ENCODE measurements at regions not wholly inside any gene's neighbourhood (a gene's known extent, or its start where the extent isn't known, plus 50 kb on each side); places are given as distances from the start of the nearest gene placed in this dataset.
"Not testable (repeated sequence)": the region's sequence is repeated elsewhere in the genome, so short reads cannot be mapped to it uniquely, and the experiment has no call there.

DNA sequence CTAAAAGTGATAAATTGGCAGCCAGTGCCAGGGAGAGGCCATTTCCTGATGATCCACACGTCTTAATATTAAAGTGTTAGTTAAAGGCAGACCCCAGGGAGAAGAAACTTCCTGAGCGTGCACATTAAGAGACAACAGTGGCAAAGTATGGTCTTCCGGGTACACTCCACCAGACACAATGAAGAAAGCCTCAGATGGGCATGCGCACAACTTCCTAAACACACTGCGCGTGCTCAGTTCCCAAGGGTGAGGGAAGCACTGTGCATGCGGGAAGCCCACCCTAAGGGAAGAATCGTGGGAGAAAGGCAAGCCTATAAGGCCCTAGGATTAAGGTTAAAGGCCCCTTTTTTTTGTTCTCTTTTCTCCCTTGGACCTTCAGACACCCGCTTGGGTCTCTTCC is 140.7 kb upstream of the CDKN3 start:
- no peaks in the 10 kb centered on the region for H3K9me3 ChIP-seq
- TF ChIP-seq, protein P1, sequence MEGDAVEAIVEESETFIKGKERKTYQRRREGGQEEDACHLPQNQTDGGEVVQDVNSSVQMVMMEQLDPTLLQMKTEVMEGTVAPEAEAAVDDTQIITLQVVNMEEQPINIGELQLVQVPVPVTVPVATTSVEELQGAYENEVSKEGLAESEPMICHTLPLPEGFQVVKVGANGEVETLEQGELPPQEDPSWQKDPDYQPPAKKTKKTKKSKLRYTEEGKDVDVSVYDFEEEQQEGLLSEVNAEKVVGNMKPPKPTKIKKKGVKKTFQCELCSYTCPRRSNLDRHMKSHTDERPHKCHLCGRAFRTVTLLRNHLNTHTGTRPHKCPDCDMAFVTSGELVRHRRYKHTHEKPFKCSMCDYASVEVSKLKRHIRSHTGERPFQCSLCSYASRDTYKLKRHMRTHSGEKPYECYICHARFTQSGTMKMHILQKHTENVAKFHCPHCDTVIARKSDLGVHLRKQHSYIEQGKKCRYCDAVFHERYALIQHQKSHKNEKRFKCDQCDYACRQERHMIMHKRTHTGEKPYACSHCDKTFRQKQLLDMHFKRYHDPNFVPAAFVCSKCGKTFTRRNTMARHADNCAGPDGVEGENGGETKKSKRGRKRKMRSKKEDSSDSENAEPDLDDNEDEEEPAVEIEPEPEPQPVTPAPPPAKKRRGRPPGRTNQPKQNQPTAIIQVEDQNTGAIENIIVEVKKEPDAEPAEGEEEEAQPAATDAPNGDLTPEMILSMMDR (IDR thresholded peaks at IDR 0.05): no peak
- TF ChIP-seq POLR2AphosphoS5 (IDR thresholded peaks at IDR 0.05) (no peak), POLR2A (IDR thresholded peaks at IDR 0.05) (no peak)
- H3K4me1 ChIP-seq (replicated peaks): no peaks in the 10 kb centered on the region
- H3K27me3 ChIP-seq (replicated peaks; ENCODE audit: insufficient read depth): no peaks in the 10 kb centered on the region
- H3K36me3 ChIP-seq: no peaks in the 10 kb centered on the region
- intact Hi-C loops (cut with DNase I): no loop called here
- no peak overlapping the region for H3K27ac ChIP-seq
- WGBS: 86% methylated on average over 9 of the region's 9 CpGs
- no peak overlapping the region for H3K4me3 ChIP-seq
- no peak for DNase-seq (ENCODE audit: low spot score)

DNA sequence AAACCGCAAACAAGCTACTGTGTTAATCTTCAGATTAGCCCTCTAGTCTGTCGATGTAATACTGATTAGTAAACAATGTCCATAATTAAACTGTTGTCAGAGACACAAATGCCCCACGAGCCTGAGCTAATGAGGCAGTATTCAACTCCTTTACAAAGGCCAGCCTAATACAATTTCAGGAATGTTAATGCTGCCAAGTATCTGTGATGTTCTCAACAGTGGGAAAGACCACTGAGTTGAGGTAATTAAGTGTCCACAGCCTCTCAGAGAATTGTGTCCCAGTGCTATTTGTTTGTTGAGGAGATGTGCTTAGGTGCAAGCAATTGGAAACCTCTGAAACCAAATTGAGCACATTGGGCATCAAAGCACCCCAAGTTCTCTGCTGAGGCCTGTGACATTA is 139.4 kb upstream of the CDKN3 start:
- TF ChIP-seq, protein P1 (IDR thresholded peaks at IDR 0.05): no peak
- TF ChIP-seq POLR2A (IDR thresholded peaks at IDR 0.05) (no peak), POLR2AphosphoS5 (IDR thresholded peaks at IDR 0.05) (no peak)
- WGBS: 48% methylated on average over 3 of the region's 3 CpGs
- Histone ChIP-seq H3K4me1 (replicated peaks) (no peaks in the 10 kb centered on the region), H3K9me3 (no peaks in the 10 kb centered on the region), H3K27ac (no peak overlapping the region), H3K27me3 (replicated peaks; ENCODE audit: insufficient read depth) (no peaks in the 10 kb centered on the region), H3K4me3 (no peak overlapping the region), H3K36me3 (no peaks in the 10 kb centered on the region)
- intact Hi-C loops (cut with DNase I): no loop called here
- DNase-seq (ENCODE audit: low spot score): no peak

- intact Hi-C loops (cut with DNase I): no loop called here
- H3K4me1 ChIP-seq (replicated peaks): no peaks in the 10 kb centered on the region
- no peak overlapping the region for H3K4me3 ChIP-seq
- no peak overlapping the region for H3K27ac ChIP-seq
- no peaks in the 10 kb centered on the region for H3K9me3 ChIP-seq
- H3K36me3 ChIP-seq: no peaks in the 10 kb centered on the region
- no peak for DNase-seq (ENCODE audit: low spot score)
- TF ChIP-seq, protein P1 (IDR thresholded peaks at IDR 0.05): no peak
- TF ChIP-seq POLR2AphosphoS5 (IDR thresholded peaks at IDR 0.05) (no peak), POLR2A (IDR thresholded peaks at IDR 0.05) (no peak)
- no peaks in the 10 kb centered on the region for H3K27me3 ChIP-seq (replicated peaks; ENCODE audit: insufficient read depth)
- WGBS: 57% methylated on average over 1 of the region's 1 CpG
Observed at GRCh38 chr14:54258382-54258781, 138.4 kb upstream of the CDKN3 start.

DNA sequence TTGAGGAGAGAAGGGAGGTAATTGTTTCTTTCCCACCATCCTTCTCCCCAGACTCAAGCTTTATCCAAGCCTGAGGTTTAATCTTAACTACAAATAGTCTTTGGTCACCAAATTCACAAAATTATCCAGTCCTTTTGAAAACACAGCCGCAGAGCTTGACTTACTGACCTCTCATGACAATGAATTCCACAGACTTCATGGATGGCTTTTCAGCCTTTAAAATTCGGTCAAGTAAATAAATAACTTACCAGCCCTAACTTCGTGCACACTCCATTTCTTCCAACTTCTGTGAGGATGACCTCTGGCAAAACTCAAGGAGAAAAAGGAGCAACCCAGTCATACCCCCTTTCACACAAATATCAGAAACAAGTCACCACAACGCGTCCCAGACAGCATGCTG is 137.0 kb upstream of the CDKN3 start:
- H3K4me1 ChIP-seq (replicated peaks): no peaks in the 10 kb centered on the region
- H3K27me3 ChIP-seq (replicated peaks; ENCODE audit: insufficient read depth): no peaks in the 10 kb centered on the region
- no peaks in the 10 kb centered on the region for H3K36me3 ChIP-seq
- WGBS: 78% methylated on average over 5 of the region's 5 CpGs
- TF ChIP-seq, protein P1 (IDR thresholded peaks at IDR 0.05): no peak
- TF ChIP-seq POLR2A (IDR thresholded peaks at IDR 0.05) (no peak), POLR2AphosphoS5 (IDR thresholded peaks at IDR 0.05) (no peak)
- DNase-seq (ENCODE audit: low spot score): no peak
- no peak overlapping the region for H3K27ac ChIP-seq
- no peak overlapping the region for H3K4me3 ChIP-seq
- no peaks in the 10 kb centered on the region for H3K9me3 ChIP-seq
- intact Hi-C loops (cut with DNase I): no loop called here

GRCh38 chr14:54261283-54261682 is 135.5 kb upstream of the CDKN3 start:
- TF ChIP-seq POLR2A (IDR thresholded peaks at IDR 0.05) (no peak), POLR2AphosphoS5 (IDR thresholded peaks at IDR 0.05) (no peak)
- TF ChIP-seq, protein P1 (IDR thresholded peaks at IDR 0.05): no peak
- no peak for DNase-seq (ENCODE audit: low spot score)
- H3K9me3 ChIP-seq: no peaks in the 10 kb centered on the region
- H3K4me1 ChIP-seq (replicated peaks): no peaks in the 10 kb centered on the region
- H3K27ac ChIP-seq: no peak overlapping the region
- WGBS: 62% methylated on average over 7 of the region's 7 CpGs
- intact Hi-C loops (cut with DNase I): no loop called here
- H3K36me3 ChIP-seq: no peaks in the 10 kb centered on the region
- no peak overlapping the region for H3K4me3 ChIP-seq
- no peaks in the 10 kb centered on the region for H3K27me3 ChIP-seq (replicated peaks; ENCODE audit: insufficient read depth)

DNA sequence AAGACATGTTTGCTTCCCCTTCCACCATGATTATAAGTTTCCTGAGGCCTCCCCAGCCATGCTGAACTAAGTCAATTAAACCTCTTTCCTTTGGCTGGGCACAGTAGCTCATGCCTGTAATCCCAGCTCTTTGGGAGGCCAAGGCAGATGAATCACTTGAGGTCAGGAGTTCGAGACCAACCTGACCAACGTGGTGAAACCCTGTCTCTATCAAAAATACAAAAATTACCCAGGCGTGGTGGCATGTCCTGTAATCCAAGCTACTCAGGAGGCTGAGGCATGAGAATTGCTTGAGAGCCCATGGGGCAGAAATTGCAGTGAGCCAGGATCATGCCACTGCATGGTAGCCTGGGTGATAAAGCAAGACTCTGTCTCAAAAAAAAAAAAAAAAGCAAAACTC is 130.2 kb upstream of the CDKN3 start:
- WGBS: 98% methylated on average over 3 of the region's 3 CpGs

More for the DNA sequence above, 130.2 kb upstream of the CDKN3 start:
- H3K27me3 ChIP-seq (replicated peaks; ENCODE audit: insufficient read depth); H3K9me3 ChIP-seq; H3K27ac ChIP-seq; H3K4me3 ChIP-seq; DNase-seq (ENCODE audit: low spot score); intact Hi-C loops (cut with DNase I); H3K4me1 ChIP-seq (replicated peaks); H3K36me3 ChIP-seq: not testable (repeated sequence)
